GM21367 (cell line): ENCODE measurements at regions not wholly inside any gene's neighbourhood (a gene's known extent, or its start where the extent isn't known, plus 50 kb on each side); places are given as distances from the start of the nearest gene placed in this dataset.

ENCODE experiments used
- ATAC-seq: cut with Tn5 transposase; IDR thresholded peaks from one replicate; pipeline ENCODE4 v1.9.1; 2021; ENCODE audit not compliant: unreplicated experiment

GRCh38 chr4:175125410-175126068 lies 207.4 kb downstream of the ADAM29 start:
- ATAC-seq, result no peak

DNA sequence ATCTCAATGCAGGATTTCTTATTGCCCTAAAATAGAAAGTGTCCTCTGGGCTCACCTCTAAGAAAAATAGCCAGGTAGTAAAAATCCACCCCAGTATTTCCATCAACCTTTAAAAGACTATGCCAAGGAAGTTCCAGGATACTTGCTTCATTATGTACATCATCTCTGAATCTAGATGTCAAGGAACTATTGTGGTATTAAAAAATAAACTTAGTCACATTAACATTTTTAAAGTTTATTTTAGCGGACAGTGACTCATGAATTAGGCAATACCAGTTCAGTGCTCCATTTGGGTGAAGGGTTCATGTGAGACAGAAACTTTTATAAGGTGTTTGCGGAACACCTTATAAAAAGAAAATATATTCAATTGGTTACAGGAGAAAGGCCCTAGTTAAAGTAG lies 209.2 kb downstream of the ADAM29 start:
- no peak for ATAC-seq

DNA sequence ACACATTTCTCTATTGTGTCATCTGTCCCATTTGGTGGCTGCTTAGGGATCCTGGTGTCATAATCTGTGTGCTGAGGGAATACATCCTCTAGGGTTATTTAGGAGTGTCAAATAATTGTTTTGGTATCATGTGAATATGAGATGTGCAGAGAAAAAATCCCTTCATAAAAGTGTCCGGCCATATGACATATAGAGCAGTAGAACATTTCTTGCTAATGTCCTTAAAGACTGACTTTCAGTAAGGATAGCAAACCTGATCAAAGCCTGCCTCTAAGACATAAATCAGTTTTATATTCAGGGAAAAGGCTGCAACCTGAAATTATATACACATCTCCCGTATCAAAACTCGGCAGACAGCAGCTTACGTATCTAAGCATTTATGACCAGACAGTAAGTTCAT lies 211.6 kb downstream of the ADAM29 start:
- no peak for ATAC-seq

DNA sequence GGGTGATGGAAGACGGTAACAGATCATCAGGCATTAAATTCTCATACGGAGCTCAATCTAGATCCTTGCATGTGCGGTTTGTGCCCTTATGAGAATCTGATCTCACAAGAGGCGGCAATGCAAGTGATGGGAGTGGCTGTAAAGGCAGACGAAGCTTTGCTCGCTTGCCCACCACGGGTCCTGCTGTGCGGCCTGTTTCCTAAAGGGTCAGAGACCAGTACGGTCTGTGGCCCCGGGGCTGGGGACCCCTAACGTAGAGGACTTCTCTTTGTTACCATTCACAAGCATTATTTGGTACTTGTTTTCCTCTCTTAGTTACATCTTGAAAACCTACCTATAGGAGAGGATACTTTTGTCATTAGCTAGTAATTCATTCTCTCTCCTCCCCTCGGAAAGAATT lies 221.0 kb downstream of the ADAM29 start:
- ATAC-seq, result no peak

GRCh38 chr4:175143116-175143515 lies 225.0 kb downstream of the ADAM29 start:
- ATAC-seq, result no peak

DNA sequence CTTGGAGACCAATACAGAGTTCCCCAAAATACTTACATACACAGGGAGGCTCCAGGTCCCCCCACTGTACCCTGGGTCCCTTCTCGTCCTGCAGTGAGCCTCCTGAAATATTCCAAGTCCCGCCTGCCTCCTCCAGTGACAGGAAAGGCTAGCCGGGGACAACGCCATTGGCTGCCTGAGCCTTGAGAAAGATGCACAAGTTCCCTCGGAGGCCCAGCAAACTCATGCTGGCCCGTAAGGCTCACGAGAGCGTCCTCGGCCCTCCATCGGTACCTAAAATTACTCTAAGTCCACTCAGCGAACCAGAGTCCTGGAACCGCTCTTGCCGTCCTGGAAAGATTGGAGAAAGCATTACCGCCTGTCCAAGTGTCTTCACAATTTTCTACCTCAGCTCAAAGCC lies 228.6 kb downstream of the ADAM29 start:
- no peak for ATAC-seq

GRCh38 chr4:175147233-175147632 lies 229.1 kb downstream of the ADAM29 start:
- no peak for ATAC-seq

- no peak for ATAC-seq
Observed at GRCh38 chr4:175166020-175166419, 247.9 kb downstream of the ADAM29 start.

DNA sequence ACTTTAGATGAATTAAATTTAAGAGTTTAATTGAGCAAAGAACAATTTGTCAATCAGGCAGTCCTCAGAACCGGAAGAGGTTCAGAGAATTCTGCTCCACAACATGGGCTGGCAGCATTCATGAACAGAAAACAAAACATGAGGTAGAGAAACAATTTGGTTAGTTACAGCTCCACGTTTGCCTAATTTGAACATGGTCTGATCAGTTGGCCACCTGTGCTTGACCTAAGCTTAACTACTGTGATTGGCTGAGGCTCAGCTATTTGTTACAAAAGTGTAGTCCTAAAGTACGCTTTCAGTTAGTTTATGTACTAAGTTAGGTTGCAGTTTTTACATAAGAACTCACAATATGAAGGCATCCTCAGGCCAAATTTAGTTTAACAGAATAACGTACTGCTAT lies 258.6 kb downstream of the ADAM29 start:
- no peak for ATAC-seq

DNA sequence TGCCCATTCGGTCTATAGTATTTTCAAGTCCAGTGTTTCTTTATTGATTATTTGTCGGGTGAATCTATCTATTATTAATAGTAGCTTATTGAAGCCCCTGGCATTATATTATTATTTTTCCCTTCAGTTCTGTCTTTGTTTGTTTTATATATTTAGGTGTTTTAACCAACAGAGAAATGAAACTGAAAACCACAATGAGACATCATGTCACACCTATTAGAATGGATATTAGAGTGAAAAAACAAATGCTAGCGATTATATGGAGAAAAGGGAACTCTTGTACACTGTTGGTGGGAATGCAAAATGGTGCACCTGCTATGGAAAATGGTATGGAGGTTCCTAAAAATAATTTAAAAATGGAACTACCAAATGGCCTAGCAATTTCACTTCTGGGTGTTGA lies 272.5 kb downstream of the ADAM29 start:
- no peak for ATAC-seq

- ATAC-seq, result no peak
Observed at GRCh38 chr4:175198056-175198455, 279.9 kb downstream of the ADAM29 start.

GRCh38 chr4:175215208-175215607 lies 297.1 kb downstream of the ADAM29 start:
- no peak for ATAC-seq

DNA sequence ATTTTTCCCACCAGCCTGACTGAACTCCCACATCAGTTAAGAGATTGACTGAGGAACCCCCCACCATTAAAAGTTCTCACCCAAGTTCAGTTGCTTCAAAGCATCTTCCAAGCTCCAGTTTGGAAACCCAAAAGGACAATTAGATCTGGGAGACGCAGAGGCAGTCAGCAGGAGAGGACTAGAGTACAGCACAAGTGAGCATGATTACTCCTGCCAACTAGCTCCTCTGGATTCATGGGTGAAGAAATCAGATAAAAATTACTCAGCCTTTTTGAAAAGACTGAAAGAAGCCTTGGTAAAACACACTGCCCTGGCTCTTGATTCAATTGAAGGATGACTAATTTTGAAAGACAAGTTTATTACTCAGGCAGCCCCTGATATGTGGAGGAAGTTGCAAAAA lies 297.5 kb downstream of the ADAM29 start:
- no peak for ATAC-seq

- no peak for ATAC-seq
Observed at GRCh38 chr4:175229154-175229553, 311.0 kb downstream of the ADAM29 start.

- no peak for ATAC-seq
Observed at GRCh38 chr4:175234162-175234561, 316.0 kb downstream of the ADAM29 start.

GRCh38 chr4:175238827-175239517 lies 320.8 kb downstream of the ADAM29 start:
- ATAC-seq, result no peak

GRCh38 chr4:175246941-175247340 lies 328.8 kb downstream of the ADAM29 start:
- ATAC-seq, result no peak

- no peak for ATAC-seq
Observed at GRCh38 chr4:175252642-175253041, 334.5 kb downstream of the ADAM29 start.

DNA sequence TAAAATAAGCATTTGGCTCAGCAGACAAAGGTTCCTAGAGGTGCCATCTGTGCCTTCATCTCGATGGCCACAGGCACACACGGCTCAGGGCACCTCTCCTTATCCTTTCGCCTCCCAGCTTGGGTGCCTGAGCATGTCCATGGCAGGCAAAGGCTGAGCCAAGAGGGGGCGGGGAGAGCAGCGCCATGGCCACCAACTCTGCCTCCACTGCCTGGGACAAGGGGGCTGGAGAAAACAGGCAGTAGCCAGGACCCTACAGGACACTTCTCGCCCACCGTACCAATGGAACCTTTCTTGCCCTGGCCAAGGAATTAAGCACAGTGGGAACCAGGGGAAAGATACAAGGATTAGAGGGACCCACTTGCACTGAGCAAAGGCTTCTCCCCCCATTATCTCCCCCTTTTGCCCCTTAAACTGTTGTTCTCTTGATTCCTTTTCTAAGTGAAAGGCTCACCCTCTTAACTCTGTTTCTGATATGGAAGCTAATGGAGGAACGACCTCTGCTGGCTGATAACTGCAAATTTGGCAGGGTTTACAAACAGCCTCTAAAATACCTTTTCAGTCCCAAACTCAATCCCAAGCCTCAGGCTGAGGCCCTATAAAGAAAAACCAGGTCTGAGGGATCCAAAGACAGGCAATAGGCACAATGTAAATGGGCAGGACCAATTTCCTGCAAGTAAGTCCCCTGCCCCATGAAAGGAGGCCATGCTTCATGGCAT lies 335.2 kb downstream of the ADAM29 start:
- ATAC-seq, result no peak

DNA sequence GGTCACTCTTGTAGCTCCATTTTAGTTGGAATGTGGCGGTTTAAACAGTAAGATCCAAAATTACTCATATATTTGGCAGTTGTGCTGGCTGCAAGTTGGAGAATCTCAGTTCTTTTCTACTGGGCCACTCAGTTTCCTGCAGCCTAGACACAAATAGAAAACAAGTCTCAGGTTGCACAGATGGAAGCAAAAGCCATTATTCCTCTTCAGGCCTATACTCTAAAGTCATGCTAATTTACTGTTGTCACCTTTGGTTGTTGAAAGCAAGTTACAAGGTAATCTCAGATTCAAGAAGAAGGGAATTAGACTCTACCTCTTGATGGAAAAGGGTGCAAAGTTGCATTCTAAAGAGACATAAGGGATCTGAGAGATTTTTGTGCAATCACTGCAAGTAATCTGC lies 345.4 kb downstream of the ADAM29 start:
- no peak for ATAC-seq

DNA sequence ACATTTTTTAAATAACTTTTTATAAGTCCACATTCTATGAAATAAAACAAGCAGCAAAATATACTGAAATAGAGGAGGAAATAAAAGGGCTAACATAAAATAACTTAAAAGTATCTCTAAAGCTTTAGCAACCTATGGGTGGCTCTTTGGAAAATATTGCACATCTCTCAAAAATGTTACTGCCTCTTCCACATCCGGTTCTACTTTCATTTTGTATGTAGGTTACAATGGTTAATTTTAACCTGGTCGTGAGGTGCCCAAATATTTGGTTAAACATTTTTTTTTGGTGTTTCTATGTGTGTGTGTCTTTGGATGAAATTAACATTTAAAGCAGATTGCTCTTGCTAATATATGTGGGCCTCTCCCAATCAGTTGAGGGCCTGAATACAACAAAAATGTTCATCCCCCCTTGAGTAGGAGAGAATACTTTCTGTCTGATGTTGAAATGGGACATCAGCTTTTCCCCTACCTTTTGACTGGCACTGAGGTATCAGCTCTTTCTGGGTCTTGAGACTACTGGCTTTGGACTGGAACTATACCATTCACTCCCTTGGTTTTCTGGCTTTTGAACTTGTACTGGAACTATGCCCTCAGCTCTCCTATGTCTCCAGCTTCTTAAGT lies 353.0 kb downstream of the ADAM29 start:
- peak; percentile 83 for ATAC-seq
